Activated CD8-positive, alpha-beta memory T cell treated with anti-CD3 and anti-CD28 coated beads for 1 hour (primary cell): ENCODE measurements at regions not wholly inside any gene's neighbourhood (a gene's known extent, or its start where the extent isn't known, plus 50 kb on each side); places are given as distances from the start of the nearest gene placed in this dataset.

Experiments
- DNase-seq, 2 donors: peaks; one replicate each; pipeline ENCODE4 v3.0.0-alpha.2; 2020; ENCODE audit warnings: low read depth in 1 of 2; ENCODE audit errors: extremely low read depth in 1 of 2

GRCh38 chr18:24972577-24972976 lies 379.4 kb downstream of the ZNF521 start:
- DNase-seq, result no peak

DNA sequence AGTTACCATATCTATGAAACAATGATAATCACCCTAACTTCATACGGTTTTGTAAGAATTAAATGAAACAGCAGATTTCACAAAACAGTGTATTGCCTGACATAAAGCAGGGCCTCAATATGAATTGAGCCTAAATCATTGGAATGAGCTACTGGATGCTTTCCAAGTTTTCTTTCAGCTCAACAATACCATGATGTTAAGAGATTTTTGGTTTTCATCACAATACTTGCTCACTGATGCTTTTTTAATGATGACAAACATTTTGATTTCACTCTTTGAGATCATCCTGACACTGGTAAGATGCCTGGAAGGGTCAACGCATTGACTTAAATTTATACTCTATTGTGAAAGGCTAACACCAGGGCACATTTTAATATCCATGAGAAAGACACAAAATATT lies 377.5 kb downstream of the ZNF521 start:
- DNase-seq, result no peak

DNA sequence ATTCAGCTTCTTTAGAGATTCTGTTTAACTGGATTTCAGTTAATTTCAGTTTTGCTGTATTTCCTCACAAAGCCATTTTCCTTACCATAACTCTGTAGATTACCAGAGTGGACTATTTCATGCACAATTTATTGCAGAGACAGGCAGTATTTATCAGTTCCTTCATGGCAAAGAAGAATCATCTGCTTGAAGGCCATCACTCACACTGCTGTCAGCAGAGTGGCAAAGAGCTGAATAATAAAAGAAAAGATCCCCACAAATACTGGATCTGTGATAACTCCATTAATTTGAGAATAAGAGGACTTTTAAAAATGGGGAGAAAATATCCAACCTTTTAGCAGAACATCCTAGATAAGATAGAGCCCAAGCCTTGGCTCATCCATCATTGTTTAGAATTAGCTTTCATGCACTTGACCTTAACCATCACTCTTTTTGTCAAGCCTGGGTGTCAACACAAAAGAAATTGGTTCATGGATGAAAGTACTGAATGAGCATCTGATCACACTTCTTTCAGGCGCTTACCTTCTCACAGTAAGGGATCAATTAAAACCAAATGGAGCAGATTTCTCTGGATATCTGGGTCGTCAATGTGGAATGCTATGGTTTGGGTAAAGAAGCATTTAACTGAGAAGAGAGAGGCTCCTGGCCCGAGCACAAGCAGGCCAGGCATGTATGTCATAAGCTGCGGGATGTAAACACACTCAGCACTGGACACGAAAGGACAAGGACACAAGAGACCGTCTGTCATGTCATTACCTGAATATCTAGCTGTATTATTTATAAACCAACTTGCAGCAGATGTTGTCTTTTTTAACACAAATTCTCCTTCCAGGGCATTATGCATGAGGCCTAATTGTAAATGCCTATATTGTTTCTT lies 376.2 kb downstream of the ZNF521 start:
- no peak for DNase-seq

DNA sequence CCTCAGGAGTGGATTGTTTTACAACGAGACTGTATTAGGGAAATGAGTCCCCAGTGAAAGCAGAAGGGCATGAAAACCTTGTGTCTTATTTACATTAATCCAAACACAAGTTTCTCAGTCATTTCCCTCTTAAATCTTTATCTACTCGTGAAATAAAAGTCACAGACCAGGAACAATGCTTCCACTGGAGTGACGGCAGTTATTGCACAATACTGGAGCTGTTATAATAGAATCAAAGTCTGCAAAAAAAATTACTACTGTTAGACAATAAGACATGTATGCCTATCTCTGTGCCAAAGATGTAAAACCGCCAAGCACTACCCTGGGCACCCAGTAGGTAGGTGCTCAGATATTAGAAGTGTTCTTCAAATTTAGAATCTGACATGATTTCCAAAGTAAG lies 375.5 kb downstream of the ZNF521 start:
- no peak for DNase-seq

DNA sequence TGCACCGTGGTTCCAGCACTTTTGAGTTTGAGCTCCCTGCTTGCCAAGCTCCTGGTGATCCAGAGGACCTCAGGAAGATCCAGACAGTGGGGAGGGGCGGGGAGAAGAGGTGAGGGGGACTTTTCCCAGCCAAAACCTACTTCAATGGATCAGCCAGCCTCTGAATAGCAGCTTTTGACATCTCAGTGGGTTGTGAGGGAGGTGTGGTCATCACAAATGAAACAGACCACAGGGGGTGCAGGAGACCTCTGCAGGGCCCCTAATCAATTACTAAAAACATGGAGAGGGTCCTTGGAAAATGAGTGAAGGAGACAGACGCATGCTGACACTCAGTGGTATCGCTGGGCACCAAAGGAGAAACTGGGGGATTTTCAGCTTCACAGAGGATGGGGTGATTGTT lies 372.7 kb downstream of the ZNF521 start:
- DNase-seq, result no peak

DNA sequence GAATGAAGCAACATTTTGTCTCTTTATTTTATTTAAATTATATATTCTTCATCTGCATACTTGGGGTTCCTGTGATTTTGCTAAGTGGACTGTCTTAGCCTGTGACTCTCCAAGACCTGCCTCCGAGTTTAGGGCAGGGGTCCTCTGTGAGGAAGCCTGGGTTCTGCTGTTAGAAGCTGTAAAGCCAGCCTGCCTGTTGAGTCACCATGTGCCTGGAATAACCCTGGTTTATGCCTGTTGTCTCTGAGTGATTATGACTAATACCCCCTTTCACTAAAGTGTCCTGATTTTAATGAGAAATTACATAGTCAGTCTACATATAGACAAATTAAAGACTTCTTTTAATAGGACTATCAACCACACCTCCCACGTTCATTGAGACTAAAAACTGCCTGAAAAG lies 369.1 kb downstream of the ZNF521 start:
- DNase-seq, result no peak

DNA sequence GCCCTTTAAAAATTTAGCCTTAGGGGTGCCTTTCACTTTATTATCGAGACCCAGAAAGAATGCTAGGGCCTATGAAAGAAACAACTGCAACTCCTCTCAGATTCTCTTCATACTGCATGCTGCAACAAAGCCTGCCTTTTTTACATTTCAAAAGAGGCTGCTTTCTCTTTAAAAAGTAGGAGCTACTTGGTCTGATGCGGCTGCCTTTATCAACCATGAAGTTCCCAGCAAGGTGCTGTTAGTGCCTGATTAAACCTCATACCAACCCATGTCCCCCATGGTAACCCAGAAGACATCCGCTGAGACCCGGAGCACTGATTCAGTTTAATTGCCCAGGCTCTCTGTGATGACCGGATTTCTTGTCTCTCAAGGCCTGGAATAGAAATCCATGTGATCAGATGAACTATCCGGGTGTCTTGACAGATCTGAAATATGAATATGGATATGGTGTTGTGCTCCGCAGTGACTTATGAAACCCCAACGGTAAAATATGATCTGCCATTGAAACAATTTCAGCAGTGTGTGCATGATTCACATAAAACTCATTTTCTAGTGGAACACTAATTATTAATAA lies 368.3 kb downstream of the ZNF521 start:
- DNase-seq, result no peak

- DNase-seq, result no peak
Measured at GRCh38 chr18:24985586-24985985, 366.4 kb downstream of the ZNF521 start.

DNA sequence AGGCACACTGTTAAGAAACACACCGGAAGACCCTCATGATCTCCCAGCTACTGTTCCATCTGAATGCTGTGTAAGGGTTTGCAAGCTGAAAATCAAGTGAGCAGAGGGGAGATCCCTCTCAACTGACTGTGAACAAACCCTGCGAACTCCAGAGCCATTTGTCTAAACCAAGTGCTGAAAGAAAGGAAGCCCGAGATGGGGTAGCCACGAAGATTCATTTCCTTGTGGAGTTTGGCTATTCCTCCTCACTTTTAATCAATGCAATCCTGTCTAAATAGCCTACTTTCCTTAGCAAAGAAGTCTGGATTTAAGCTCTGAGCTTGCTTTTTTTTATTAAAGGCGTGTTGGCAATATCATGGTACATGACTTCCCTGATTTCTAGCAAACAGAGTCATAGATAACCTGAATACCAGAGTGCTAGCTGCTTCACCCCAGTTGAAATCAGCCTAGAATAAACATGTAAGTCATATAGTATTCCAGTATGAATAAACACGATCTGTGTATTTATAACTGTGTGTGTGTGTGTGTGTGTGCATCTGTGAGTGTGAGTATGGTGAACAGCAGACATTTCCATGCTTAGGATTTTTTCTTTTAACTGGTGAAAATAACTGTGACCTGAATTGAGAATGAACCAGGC lies 365.2 kb downstream of the ZNF521 start:
- DNase-seq, result no peak

GRCh38 chr18:24987303-24988252 lies 364.4 kb downstream of the ZNF521 start:
- no peak for DNase-seq

GRCh38 chr18:24988253-24988840 lies 363.6 kb downstream of the ZNF521 start:
- DNase-seq, result no peak

DNA sequence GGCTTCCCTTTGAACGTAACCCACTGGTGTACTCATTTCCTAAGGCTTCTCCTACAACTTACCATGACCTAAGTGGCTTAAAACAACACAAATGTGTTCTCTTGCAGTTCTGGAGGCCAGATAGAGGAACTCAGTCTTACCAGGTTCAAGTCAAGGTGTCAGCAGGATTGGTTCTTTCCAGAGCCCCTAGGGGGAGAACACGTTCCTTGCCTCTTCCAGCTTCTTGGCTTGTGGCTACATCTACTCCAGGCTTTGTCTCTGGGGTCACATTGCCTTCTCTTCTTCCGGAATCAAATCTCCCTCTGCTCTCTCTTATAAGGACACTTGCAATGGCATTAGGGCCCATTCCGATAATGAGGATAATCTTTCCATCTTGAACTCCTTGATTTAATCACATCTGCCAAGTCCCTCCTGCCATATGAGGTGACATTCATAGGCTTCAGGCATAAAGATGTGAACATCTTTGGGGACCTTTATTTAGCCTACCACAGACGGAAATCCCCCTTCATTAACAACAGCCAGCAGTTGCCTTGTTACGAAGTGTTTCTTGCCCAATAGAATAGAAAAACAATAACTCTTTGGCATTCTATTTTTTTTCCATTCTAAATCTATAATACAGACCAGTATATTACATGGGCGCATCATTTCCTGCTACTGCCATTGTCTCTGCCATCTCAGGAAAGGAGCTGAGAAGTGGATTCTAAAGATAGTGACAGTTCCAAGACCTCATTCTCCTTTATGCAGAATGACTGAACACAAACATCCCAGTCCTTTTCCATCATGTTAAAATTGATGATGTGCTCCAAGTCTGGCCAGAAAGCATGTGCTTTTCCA lies 362.0 kb downstream of the ZNF521 start:
- no peak for DNase-seq

DNA sequence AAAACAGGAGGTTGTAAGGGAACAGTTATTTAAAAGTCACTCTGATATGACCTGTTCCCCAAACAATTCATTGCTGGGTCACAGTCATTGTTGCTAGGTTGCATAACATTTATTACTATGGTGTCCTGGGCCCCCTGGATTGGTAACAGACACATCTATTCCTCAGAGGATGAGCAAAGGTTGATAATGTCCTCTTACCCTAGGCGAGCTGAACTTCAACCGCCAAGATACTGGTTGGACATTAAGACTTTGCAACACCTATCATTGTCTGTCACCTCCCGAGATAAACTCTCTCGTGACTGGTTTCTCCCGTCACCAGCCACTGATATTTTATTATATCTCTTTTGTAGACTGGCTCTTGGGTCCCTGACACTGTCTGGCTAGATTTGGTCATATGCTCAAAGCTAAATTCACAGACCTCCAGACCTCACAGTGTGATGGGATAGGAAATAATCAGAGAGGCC lies 361.3 kb downstream of the ZNF521 start:
- no peak for DNase-seq

DNA sequence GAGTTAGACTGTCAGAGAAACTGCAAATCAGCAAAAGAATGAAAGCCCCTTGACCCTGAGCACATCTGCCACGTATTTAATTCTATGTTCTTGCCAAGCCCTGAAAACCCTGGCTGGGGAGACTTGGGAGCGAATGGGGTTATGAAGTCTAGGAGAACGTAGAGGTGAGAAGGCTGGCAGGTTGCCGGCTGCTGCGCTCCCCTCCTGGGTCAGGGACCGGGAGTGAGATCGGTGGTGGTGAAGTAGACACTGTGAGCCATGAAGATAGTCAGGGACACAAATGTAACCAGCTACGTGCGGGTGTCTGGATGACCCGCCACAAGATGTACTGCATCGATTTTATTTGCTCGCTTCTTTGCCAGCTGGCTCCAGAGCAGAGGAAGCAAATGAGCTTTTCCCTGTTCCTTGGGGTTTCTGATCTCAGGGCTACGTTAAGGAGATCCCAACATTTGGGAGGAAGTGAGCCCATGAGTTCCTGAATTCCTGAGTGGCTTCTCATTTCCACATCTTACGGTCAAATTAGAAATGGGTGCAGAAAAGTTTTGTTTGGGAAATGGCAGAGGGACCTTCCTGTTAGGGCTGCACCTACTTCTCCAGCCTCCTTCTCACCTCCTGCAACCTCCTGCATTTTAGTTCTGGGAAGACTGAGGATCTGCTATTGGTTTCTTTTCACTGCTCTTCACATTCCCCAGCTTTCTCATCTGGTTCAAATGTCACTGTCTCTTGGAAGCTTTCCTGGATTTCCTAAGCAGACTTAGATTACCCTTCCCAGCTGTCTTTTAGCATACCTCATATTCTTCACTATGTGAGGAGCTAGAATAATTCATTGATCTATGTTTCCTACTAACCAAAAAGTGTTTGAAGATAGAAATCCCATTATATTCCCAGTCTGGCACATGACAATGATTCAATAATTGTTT lies 360.6 kb downstream of the ZNF521 start:
- no peak for DNase-seq

- DNase-seq, result no peak
Measured at GRCh38 chr18:24992491-24992890, 359.5 kb downstream of the ZNF521 start.

- no peak for DNase-seq
Measured at GRCh38 chr18:24993628-24994027, 358.3 kb downstream of the ZNF521 start.

DNA sequence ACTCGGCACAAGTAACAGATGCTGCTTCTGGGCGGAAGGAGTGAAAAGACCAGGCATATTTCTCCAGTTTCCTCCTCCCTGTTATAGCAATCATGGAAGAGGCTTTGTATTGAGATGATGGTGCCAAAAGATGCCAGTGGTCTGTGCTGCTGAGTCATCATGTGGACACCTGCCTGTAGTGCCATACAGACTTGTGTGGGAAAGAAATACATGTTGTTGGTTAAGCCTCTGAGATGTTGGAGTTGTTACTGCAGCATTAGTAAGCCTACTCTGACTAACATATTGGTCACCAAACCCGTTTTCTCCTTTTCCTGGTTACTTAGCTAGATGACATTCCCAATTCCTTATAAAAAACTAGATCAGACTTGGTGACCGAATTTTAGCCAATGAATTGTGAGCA lies 356.9 kb downstream of the ZNF521 start:
- no peak for DNase-seq

- DNase-seq, result no peak
Measured at GRCh38 chr18:24995755-24996154, 356.2 kb downstream of the ZNF521 start.
